GM12873 (cell line): ENCODE measurements at regions not wholly inside any gene's neighbourhood (a gene's known extent, or its start where the extent isn't known, plus 50 kb on each side); places are given as distances from the start of the nearest gene placed in this dataset.

Experiments used
- TF ChIP-seq, protein P1 (sequence below): IDR thresholded peaks from 2 replicates; pipeline ENCODE4 v1.5.1; 2012; ENCODE audit warnings: low read depth, mild to moderate bottlenecking, moderate library complexity, low read length, control low read depth; ENCODE audit not compliant: insufficient read depth; ENCODE audit errors: missing control alignments

DNA sequence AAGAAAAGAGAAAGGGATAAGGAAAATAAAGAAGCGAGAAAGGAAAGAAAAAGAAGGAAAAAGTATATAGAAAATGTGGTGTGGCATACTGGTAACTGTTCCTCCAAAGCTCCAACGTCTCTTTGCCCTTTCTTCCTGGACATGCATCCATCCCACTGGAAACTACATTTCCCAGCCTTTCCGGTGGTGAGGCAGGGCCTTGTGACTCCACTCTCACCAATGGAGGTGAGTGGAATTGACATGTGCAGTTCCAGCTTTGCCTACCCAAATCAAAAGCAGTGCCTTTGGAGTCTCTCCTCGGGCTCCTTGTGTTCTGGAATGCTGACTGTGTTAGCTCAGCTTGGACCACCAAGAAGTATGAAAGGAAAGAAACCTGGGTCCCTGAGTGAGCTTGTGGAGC lies 161.2 kb downstream of the KCNA5 start:
- TF ChIP-seq, protein P1, sequence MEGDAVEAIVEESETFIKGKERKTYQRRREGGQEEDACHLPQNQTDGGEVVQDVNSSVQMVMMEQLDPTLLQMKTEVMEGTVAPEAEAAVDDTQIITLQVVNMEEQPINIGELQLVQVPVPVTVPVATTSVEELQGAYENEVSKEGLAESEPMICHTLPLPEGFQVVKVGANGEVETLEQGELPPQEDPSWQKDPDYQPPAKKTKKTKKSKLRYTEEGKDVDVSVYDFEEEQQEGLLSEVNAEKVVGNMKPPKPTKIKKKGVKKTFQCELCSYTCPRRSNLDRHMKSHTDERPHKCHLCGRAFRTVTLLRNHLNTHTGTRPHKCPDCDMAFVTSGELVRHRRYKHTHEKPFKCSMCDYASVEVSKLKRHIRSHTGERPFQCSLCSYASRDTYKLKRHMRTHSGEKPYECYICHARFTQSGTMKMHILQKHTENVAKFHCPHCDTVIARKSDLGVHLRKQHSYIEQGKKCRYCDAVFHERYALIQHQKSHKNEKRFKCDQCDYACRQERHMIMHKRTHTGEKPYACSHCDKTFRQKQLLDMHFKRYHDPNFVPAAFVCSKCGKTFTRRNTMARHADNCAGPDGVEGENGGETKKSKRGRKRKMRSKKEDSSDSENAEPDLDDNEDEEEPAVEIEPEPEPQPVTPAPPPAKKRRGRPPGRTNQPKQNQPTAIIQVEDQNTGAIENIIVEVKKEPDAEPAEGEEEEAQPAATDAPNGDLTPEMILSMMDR = no peak

DNA sequence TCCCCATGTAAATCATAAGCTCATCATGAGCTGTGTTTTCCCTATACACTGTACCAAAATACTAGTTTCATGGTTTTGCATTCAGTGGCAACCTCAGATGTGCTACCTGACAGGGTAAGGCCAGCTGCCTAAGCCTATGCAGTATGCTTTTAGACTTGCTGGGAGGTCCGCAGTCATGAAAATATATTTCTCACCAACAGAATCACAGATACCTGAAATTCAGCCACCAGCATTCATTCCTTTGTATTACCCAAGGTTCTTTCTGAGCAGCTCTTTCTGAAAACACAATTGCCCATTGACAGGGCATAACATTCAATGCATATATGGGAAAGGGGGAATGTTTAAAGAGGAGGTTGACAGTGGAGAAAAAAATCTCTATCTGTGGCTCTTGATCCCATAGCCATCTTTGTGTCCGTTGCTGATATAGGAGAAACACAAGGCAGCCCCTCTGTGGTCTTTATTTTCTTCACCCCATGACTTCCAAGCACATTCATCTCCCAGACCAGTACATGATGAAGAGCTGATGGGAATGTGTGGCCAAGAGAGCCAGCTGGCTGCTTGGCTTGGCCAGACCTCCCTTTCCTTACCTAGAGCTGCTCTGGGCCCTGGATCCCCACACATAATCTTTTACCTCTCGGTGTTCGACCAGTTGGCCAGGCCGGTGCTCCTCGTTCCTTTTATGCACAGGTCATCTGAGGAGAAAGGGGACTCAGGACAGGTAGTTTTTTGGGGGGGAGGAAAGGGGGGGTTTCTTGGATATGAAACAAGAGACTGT lies 162.9 kb downstream of the KCNA5 start:
- TF ChIP-seq, protein P1 = no peak

DNA sequence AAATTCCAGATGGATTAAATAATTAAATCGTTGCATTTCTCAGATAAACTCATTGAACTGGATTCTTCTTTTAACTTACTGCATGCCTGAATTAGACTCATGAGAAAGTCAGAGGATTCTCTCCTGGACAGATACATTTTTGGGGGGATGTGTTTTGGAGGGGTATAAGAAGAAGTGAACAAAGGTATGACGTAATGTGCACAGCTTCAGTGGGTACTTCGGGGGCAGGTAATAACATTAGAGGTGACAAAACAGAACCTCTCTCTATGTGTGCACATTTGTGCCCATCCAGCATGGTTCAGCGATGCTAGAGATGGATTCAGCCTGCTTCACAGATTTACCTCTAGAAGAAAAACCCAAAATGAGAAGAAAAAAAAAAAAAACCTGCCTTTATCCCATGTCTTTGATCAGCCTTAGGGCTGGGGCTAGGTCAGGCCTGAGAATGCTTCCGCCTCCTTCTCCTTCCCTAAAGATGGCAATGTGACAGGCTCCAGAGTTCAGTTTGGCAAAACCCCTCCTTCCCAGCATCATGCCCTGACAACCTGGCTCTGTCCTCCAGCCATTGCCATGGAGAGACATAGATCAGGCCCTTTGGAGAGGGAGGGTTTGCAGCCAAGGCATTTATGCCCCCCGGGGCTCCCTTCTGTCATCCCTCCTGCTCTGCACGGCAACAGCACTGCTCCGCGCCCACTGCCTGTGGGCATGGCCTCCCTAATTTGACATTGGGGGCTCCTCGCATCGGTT lies 166.7 kb downstream of the KCNA5 start:
- TF ChIP-seq, protein P1 = no peak

DNA sequence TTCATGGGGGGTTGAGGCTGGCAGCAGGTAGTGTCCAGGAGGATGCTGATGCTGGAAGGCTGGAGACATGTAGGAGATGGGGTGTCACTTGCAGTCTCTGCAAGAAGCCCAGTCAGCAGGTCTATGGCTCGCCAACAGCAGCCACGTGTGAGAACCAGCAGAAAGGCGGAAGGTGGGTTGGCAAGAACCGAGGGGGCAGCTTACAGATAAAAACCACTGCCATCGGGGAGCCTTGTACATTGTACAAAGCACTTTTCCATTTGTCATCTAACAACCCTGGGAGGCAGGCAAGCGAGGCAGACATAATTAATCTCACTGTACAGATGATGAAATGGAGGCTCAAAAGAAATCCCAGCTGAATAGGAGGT lies 167.2 kb downstream of the KCNA5 start:
- TF ChIP-seq, protein P1 = no peak

DNA sequence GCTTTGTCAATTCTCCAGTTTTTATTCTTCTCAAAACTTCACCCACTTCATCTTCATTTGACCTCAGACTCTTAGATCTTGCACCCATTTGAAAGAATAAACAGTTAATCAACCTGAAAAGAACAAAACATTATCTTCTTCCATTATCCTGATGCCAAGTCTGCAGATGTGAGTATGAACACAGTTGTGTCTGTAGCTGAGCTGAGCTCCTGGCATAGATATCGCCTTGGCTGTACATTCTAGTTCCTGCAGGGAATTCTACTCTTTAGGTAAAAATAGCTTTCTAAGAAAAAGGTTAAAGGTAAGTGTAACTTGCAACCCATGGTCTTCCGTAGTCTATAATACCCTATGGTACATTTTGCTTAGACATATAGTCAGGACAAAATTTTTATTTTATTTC lies 169.7 kb downstream of the KCNA5 start:
- TF ChIP-seq, protein P1 = no peak

DNA sequence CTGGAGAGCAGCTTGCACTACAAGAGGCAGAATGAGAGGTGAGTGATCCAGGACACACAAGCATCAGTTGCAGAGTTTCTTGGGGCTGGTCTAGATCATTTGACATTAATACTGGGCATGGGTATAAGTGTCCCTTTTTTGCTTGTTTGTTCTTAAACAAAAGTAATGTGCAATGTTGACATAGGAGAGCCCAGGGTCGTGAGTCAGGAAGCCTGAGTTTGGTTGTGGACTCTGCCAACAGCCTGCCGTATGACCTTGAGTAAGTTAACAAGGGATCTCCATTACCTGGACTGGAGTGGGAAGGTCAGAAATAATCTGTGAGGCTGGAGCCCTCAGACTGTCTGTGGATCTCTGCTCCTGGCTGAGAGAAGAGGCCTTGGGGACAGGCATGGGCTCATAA lies 170.3 kb downstream of the KCNA5 start:
- TF ChIP-seq, protein P1 = no peak

DNA sequence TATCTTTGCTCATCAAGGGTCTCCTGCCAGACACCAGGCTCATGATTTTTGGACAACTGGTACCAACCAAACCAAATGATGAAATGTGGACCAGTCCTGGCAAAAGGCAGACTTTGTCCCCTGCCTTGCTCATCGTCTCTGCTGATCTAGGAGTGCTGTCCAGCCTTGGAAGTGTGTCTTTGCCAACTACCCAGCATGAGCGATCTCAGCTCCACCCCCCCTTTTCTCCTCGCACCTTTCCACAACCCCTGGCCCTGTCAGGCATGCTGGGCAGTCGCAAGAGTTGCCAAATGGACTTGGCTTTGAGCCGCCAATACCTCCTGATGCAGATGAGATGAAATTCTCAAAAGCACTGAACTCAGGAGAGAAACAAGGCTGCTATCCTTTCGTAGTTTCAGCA lies 174.3 kb downstream of the KCNA5 start:
- TF ChIP-seq, protein P1 = no peak
